Astrocyte (in vitro differentiated cells and primary cell): ENCODE measurements at regions not wholly inside any gene's neighbourhood (a gene's known extent, or its start where the extent isn't known, plus 50 kb on each side); places are given as distances from the start of the nearest gene placed in this dataset.

Experiments
- EZH2 ChIP-seq: IDR thresholded peaks from 2 replicates; pipeline ENCODE4 v1.6.1; 2012; ENCODE audit warnings: mild to moderate bottlenecking, low read length, inconsistent platforms; ENCODE audit not compliant: insufficient read depth
- TF ChIP-seq, protein P1 (sequence below): IDR thresholded peaks from 2 replicates; pipeline ENCODE4 v1.5.1; 2011; ENCODE audit warnings: low read depth, mild to moderate bottlenecking, inconsistent platforms, low read length, moderate library complexity; ENCODE audit not compliant: insufficient read depth

DNA sequence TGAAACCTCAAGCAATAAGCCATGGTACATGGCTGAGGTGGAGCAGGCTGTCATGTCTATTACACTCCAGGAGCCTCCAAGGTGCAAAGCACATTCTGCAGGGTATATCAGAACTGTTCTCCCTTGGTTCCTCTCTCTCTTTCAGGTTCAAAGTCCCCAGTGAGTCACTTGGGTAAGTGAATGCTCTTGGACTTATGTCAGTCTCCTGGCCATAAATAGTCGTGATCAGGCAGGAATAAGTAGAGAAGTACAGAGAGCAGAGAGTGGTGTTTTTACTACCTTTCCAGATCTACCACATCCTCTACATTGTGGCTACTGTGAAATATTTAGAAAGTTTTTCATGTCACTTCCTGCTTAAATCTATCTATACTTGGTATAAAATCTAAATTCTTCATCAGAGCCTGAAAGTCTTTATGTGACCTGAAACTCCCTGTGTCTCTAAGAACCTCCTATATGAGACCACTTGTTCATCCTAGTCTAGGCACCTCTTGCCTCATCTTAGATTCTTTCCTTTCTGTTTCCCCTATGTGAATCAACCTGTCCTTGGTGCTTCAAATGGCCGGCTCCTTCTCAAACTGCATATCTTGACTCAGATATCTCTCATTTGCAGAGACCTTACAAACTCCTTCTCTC, 1077.6 kb upstream of the MAP3K7 start:
- TF ChIP-seq, protein P1, sequence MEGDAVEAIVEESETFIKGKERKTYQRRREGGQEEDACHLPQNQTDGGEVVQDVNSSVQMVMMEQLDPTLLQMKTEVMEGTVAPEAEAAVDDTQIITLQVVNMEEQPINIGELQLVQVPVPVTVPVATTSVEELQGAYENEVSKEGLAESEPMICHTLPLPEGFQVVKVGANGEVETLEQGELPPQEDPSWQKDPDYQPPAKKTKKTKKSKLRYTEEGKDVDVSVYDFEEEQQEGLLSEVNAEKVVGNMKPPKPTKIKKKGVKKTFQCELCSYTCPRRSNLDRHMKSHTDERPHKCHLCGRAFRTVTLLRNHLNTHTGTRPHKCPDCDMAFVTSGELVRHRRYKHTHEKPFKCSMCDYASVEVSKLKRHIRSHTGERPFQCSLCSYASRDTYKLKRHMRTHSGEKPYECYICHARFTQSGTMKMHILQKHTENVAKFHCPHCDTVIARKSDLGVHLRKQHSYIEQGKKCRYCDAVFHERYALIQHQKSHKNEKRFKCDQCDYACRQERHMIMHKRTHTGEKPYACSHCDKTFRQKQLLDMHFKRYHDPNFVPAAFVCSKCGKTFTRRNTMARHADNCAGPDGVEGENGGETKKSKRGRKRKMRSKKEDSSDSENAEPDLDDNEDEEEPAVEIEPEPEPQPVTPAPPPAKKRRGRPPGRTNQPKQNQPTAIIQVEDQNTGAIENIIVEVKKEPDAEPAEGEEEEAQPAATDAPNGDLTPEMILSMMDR = no peak
- TF ChIP-seq EZH2 = no peak
